Loucy (cell line): ENCODE measurements at regions not wholly inside any gene's neighbourhood (a gene's known extent, or its start where the extent isn't known, plus 50 kb on each side); places are given as distances from the start of the nearest gene placed in this dataset.

Experiments used
- EZH2phosphoT487 ChIP-seq: fragments of 200-600 bp; IDR thresholded peaks from 2 replicates; pipeline ENCODE4 v1.6.1; 2018; ENCODE audit warnings: antibody characterized with exemption, mild to moderate bottlenecking, moderate library complexity, borderline replicate concordance
- TF ChIP-seq, protein P1 (sequence below): fragments of 200-600 bp; sonication (generic); conservative IDR thresholded peaks from 2 replicates; pipeline ENCODE4 v1.5.1; 2014; ENCODE audit warnings: mild to moderate bottlenecking, antibody characterized with exemption, low read length

GRCh38 chr18:78883501-78883900 is 96.1 kb upstream of the SALL3 start:
- TF ChIP-seq, protein P1, sequence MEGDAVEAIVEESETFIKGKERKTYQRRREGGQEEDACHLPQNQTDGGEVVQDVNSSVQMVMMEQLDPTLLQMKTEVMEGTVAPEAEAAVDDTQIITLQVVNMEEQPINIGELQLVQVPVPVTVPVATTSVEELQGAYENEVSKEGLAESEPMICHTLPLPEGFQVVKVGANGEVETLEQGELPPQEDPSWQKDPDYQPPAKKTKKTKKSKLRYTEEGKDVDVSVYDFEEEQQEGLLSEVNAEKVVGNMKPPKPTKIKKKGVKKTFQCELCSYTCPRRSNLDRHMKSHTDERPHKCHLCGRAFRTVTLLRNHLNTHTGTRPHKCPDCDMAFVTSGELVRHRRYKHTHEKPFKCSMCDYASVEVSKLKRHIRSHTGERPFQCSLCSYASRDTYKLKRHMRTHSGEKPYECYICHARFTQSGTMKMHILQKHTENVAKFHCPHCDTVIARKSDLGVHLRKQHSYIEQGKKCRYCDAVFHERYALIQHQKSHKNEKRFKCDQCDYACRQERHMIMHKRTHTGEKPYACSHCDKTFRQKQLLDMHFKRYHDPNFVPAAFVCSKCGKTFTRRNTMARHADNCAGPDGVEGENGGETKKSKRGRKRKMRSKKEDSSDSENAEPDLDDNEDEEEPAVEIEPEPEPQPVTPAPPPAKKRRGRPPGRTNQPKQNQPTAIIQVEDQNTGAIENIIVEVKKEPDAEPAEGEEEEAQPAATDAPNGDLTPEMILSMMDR, result no peak
- no peak for TF ChIP-seq EZH2phosphoT487
